CD14-positive monocyte (primary cell): ENCODE measurements at regions not wholly inside any gene's neighbourhood (a gene's known extent, or its start where the extent isn't known, plus 50 kb on each side); places are given as distances from the start of the nearest gene placed in this dataset.

Source experiments
- DNase-seq, 3 donors: peaks; one replicate each; pipeline ENCODE4 v3.0.0-alpha.2; 2011 to 2022
- H2AFZ ChIP-seq: 2 replicates; pipeline ENCODE4 v1.6.0; 2012; ENCODE audit warnings: mild to moderate bottlenecking, low read depth, low read length, inconsistent platforms; ENCODE audit not compliant: insufficient read depth, poor library complexity, severe bottlenecking
- H3K27ac ChIP-seq, 2 donors: 1 replicate in 1 of 2; 2 replicates in 1 of 2; pipeline ENCODE4 v1.5.1; 2012 to 2013; ENCODE audit warnings: low read length in 2 of 2, control low read depth in 1 of 2, inconsistent platforms in 1 of 2, low read depth in 1 of 2, mild to moderate bottlenecking in 1 of 2
- H3K27me3 ChIP-seq, 2 donors: one replicate each; pipeline versions ENCODE4 v1.6.0 to v1.6.1; 2011 to 2013; ENCODE audit warnings: low read length in 2 of 2; ENCODE audit not compliant: control insufficient read depth in 2 of 2, insufficient read depth in 2 of 2
- H3K36me3 ChIP-seq, 2 donors: replicated peaks in 1 of 2; 1 replicate in 1 of 2; 2 replicates in 1 of 2; pipeline versions ENCODE4 v1.5.1 to v1.6.1; 2012 to 2013; ENCODE audit warnings: low read length in 2 of 2, control low read depth in 1 of 2, inconsistent platforms in 1 of 2, mild to moderate bottlenecking in 1 of 2; ENCODE audit not compliant: insufficient read depth in 2 of 2, control insufficient read depth in 1 of 2
- H3K4me1 ChIP-seq, 2 donors: 1 replicate in 1 of 2; 2 replicates in 1 of 2; pipeline versions ENCODE4 v1.5.1 to v1.6.1; 2012 to 2013; ENCODE audit warnings: low read length in 2 of 2, control low read depth in 1 of 2, inconsistent platforms in 1 of 2, mild to moderate bottlenecking in 1 of 2, moderate library complexity in 1 of 2; ENCODE audit not compliant: insufficient read depth in 2 of 2, control insufficient read depth in 1 of 2
- H3K4me2 ChIP-seq: replicated peaks from 2 replicates; pipeline ENCODE3; 2012; ENCODE audit warnings: low read length, moderate library complexity, mild to moderate bottlenecking; ENCODE audit not compliant: poor library complexity, severe bottlenecking; ENCODE audit errors: extremely low read depth
- H3K4me3 ChIP-seq, 3 experiments: fragments of 200-600 bp in 1 of 3; sonication (generic) in 1 of 3; replicated peaks in 1 of 3; 1 replicate in 2 of 3; 2 replicates in 1 of 3; pipeline ENCODE4 v1.5.1; 2011 to 2013; ENCODE audit warnings: low read length in 3 of 3, mild to moderate bottlenecking in 3 of 3, control low read depth in 2 of 3, low read depth in 2 of 3, inconsistent platforms in 1 of 3, moderate library complexity in 1 of 3
- H3K79me2 ChIP-seq: 2 replicates; pipeline ENCODE4 v1.6.0; 2012; ENCODE audit warnings: mild to moderate bottlenecking, control low read depth, inconsistent platforms, low read length, moderate library complexity; ENCODE audit not compliant: insufficient read depth
- H3K9ac ChIP-seq: 2 replicates; pipeline ENCODE4 v1.6.0; 2017; ENCODE audit warnings: low read length, mild to moderate bottlenecking; ENCODE audit not compliant: insufficient read depth, poor library complexity, severe bottlenecking
- H3K9me3 ChIP-seq, 2 donors: replicated peaks in 1 of 2; 1 replicate in 1 of 2; 2 replicates in 1 of 2; pipeline versions ENCODE4 v1.5.1 to v1.6.1; 2012 to 2013; ENCODE audit warnings: low read length in 2 of 2, control low read depth in 1 of 2; ENCODE audit not compliant: control insufficient read depth in 1 of 2, insufficient read depth in 1 of 2
- H4K20me1 ChIP-seq: 2 replicates; pipeline ENCODE4 v1.6.0; 2012; ENCODE audit warnings: mild to moderate bottlenecking, low read length, control low read depth, moderate library complexity; ENCODE audit not compliant: insufficient read depth
- H3K27ac Mint-ChIP-seq, 7 donors: one replicate each; pipeline ENCODE4 v1.8.0; 2020; ENCODE audit warnings: mild to moderate bottlenecking in 7 of 7, mixed read lengths in 7 of 7, moderate library complexity in 6 of 7, inconsistent platforms in 2 of 7
- H3K27me3 Mint-ChIP-seq, 3 donors: one replicate each; pipeline ENCODE4 v1.8.0; 2021 to 2022; ENCODE audit warnings: low read depth in 3 of 3, mild to moderate bottlenecking in 3 of 3, mixed read lengths in 3 of 3, moderate library complexity in 3 of 3, inconsistent platforms in 1 of 3
- H3K36me3 Mint-ChIP-seq, 2 donors: one replicate each; pipeline ENCODE4 v1.8.0; 2020; ENCODE audit warnings: mixed read lengths in 2 of 2, inconsistent platforms in 1 of 2, mild to moderate bottlenecking in 1 of 2
- H3K4me1 Mint-ChIP-seq: one replicate; pipeline ENCODE4 v1.8.0; 2020; ENCODE audit warnings: mild to moderate bottlenecking, mixed read lengths
- H3K4me3 Mint-ChIP-seq, 2 donors: one replicate each; pipeline ENCODE4 v1.8.0; 2020; ENCODE audit warnings: mild to moderate bottlenecking in 2 of 2, mixed read lengths in 2 of 2, moderate library complexity in 1 of 2
- H3K9me3 Mint-ChIP-seq, 7 donors: one replicate each; pipeline ENCODE4 v1.8.0; 2020 to 2022; ENCODE audit warnings: mixed read lengths in 7 of 7, mild to moderate bottlenecking in 6 of 7, moderate library complexity in 6 of 7, inconsistent platforms in 2 of 7
- CTCF ChIP-seq: fragments of 200-600 bp; IDR thresholded peaks from one replicate; pipeline ENCODE4 v1.8.0; 2022; ENCODE audit warnings: antibody characterized with exemption, mild to moderate bottlenecking
- WGBS: methylation state at CpG from one replicate; pipeline ENCODE4 v1.1.5; 2013; ENCODE audit warnings: missing lambda C conversion rate; ENCODE audit not compliant: insufficient coverage; 5-methylcytosine and 5-hydroxymethylcytosine counted together
- intact Hi-C, 2 donors: fragments of 100-400 bp; cut with micrococcal nuclease; formaldehyde crosslinking; loops; one replicate each; pipeline versions ENCODE4 v1.15.0 to v1.15.1; 2023

- Mint-ChIP-seq H3K9me3 (no peaks in the 10 kb centered on the region), H3K27me3 (peaks cover 0 to 4% (median 0%) of the 10 kb centered on the region in 3 donors), H3K36me3 (peaks cover 0 to 8% of the 10 kb centered on the region in 2 donors), H3K27ac (peak overlapping the region; percentile 79 to 91 (median 86)), H3K4me3 (peak overlapping the region; percentile 92 to 93), H3K4me1 (peaks cover 35% of the 10 kb centered on the region)
- H3K4me3 ChIP-seq, result peak overlapping the region; percentile 69 to 95 (median 90)
- TF ChIP-seq CTCF, result no peak
- no peaks in the 10 kb centered on the region for H3K9me3 ChIP-seq
- H4K20me1 ChIP-seq, result peaks cover 47% of the 10 kb centered on the region
- H3K4me1 ChIP-seq, result peaks cover 23 to 28% of the 10 kb centered on the region in 2 donors
- intact Hi-C loops, result loop anchor here in 1 of 2 donors (5.0 kb wide), 2 partner anchors 85 kb away; partner anchors contain the start of genes MELK and RNF38
- WGBS, result under 1% methylated on average over 63 of the region's 63 CpGs
- peaks cover 2 to 7% of the 10 kb centered on the region in 2 donors for H3K36me3 ChIP-seq
- H3K79me2 ChIP-seq, result peaks cover 49% of the 10 kb centered on the region
- no peaks in the 10 kb centered on the region for H3K27me3 ChIP-seq
- peak; percentile 29 to 59 (median 57) for DNase-seq
- peak overlapping the region; percentile 71 to 80 for H3K27ac ChIP-seq
- H3K4me2 ChIP-seq, result peak overlapping the region; percentile 100
- peak overlapping the region; percentile 81 for H2AFZ ChIP-seq
- H3K9ac ChIP-seq, result peak overlapping the region; percentile 86
Observed at GRCh38 chr9:36486933-36487481, 85.7 kb upstream of the MELK start.

- peaks cover 53% of the 10 kb centered on the region for H4K20me1 ChIP-seq
- Mint-ChIP-seq H3K4me3 (peak overlapping the region; percentile 92 to 93), H3K9me3 (no peaks in the 10 kb centered on the region), H3K27ac (peak overlapping the region; percentile 79 to 91 (median 86)), H3K27me3 (peaks cover 0 to 4% (median 0%) of the 10 kb centered on the region in 3 donors), H3K4me1 (peaks cover 39% of the 10 kb centered on the region), H3K36me3 (peaks cover 0 to 8% of the 10 kb centered on the region in 2 donors)
- H2AFZ ChIP-seq, result peak overlapping the region; percentile 81
- H3K27me3 ChIP-seq, result no peaks in the 10 kb centered on the region
- H3K4me3 ChIP-seq, result peak overlapping the region; percentile 69 to 95 (median 90)
- H3K27ac ChIP-seq, result peak overlapping the region; percentile 71 to 80
- H3K79me2 ChIP-seq, result peaks cover 55% of the 10 kb centered on the region
- H3K9me3 ChIP-seq, result no peaks in the 10 kb centered on the region
- peak overlapping the region; percentile 86 for H3K9ac ChIP-seq
- TF ChIP-seq CTCF, result no peak
- no peak for DNase-seq
- peaks cover 2 to 7% of the 10 kb centered on the region in 2 donors for H3K36me3 ChIP-seq
- peak overlapping the region; percentile 100 for H3K4me2 ChIP-seq
- H3K4me1 ChIP-seq, result peaks cover 23 to 28% of the 10 kb centered on the region in 2 donors
- WGBS, result 2% methylated on average over 19 of the region's 24 CpGs
- intact Hi-C loops, result loop anchor here in 1 of 2 donors (5.0 kb wide), 2 partner anchors 84 to 86 kb away; partner anchors contain the start of genes MELK and RNF38
Observed at GRCh38 chr9:36486329-36486932, 86.3 kb upstream of the MELK start.
